Endothelial cell of umbilical vein (primary cell): ENCODE measurements at regions not wholly inside any gene's neighbourhood (a gene's known extent, or its start where the extent isn't known, plus 50 kb on each side); places are given as distances from the start of the nearest gene placed in this dataset.

Source experiments
- EZH2 ChIP-seq: IDR thresholded peaks from 2 replicates; pipeline ENCODE4 v1.6.1; 2012; ENCODE audit warnings: borderline replicate concordance, low read depth, mild to moderate bottlenecking, moderate library complexity, low read length, inconsistent platforms; ENCODE audit not compliant: severe bottlenecking
- FOS ChIP-seq: IDR thresholded peaks from 2 replicates; pipeline ENCODE4 v1.6.1; 2011; ENCODE audit warnings: mild to moderate bottlenecking, low read length, moderate library complexity, borderline replicate concordance; ENCODE audit not compliant: insufficient read depth
- GATA2 ChIP-seq: IDR thresholded peaks from 2 replicates; pipeline ENCODE4 v1.7.0; 2011; ENCODE audit warnings: low read depth, mild to moderate bottlenecking, moderate library complexity, mixed read lengths, low read length; ENCODE audit not compliant: insufficient read length, insufficient read depth
- POLR2A ChIP-seq: IDR thresholded peaks from 2 replicates; pipeline ENCODE4 v1.6.1; 2012; ENCODE audit warnings: low read depth, mild to moderate bottlenecking, control low read depth, low read length
- TF ChIP-seq, protein P1 (sequence below), 2 donors: IDR thresholded peaks; 1 replicate in 1 of 2; 2 replicates in 1 of 2; pipeline ENCODE4 v1.5.1; 2011; ENCODE audit warnings: low read length in 2 of 2, mild to moderate bottlenecking in 2 of 2, moderate library complexity in 2 of 2, control low read depth in 1 of 2, inconsistent platforms in 1 of 2, low read depth in 1 of 2; ENCODE audit not compliant: insufficient read depth in 1 of 2; ENCODE audit errors: extremely low read depth in 1 of 2
- TF ChIP-seq, protein P2 (sequence below): IDR thresholded peaks from 2 replicates; pipeline ENCODE4 v1.6.1; 2011; ENCODE audit not compliant: insufficient read depth, insufficient read length

DNA sequence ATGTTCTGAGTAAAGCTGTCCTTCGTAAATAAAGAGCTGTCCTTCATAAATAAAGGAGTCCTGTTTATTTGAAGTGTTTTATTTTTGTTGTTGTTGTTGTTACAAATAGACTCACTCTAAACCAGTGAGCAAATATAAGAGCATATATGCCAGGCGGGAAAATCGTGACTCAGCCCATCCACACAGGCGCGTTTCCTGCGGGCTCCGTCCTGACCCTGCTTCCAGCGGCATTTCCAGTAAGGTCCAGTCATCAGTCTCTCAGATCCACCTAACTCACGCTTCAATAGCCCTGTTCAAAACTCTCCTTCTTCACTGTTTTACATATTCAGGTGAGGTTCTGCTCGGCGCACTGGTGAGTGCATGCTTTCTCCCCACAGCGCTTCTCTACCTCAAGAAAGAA lies 277.2 kb upstream of the ADARB2 start:
- TF ChIP-seq, protein P1, sequence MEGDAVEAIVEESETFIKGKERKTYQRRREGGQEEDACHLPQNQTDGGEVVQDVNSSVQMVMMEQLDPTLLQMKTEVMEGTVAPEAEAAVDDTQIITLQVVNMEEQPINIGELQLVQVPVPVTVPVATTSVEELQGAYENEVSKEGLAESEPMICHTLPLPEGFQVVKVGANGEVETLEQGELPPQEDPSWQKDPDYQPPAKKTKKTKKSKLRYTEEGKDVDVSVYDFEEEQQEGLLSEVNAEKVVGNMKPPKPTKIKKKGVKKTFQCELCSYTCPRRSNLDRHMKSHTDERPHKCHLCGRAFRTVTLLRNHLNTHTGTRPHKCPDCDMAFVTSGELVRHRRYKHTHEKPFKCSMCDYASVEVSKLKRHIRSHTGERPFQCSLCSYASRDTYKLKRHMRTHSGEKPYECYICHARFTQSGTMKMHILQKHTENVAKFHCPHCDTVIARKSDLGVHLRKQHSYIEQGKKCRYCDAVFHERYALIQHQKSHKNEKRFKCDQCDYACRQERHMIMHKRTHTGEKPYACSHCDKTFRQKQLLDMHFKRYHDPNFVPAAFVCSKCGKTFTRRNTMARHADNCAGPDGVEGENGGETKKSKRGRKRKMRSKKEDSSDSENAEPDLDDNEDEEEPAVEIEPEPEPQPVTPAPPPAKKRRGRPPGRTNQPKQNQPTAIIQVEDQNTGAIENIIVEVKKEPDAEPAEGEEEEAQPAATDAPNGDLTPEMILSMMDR (IDR thresholded peaks at IDR 0.05; ENCODE audit: extremely low read depth in 1 of 2, insufficient read depth in 1 of 2, low read depth in 1 of 2, low read length in 2 of 2) = no peak
- TF ChIP-seq POLR2A = no peak
- TF ChIP-seq EZH2 = no peak
- TF ChIP-seq GATA2 = no peak
- TF ChIP-seq FOS = no peak
- TF ChIP-seq, protein P2, sequence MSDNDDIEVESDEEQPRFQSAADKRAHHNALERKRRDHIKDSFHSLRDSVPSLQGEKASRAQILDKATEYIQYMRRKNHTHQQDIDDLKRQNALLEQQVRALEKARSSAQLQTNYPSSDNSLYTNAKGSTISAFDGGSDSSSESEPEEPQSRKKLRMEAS = no peak
